Muscle layer of duodenum (tissue), 2 donors: ENCODE measurements at regions not wholly inside any gene's neighbourhood (a gene's known extent, or its start where the extent isn't known, plus 50 kb on each side); places are given as distances from the start of the nearest gene placed in this dataset.

Experiments used
- H3K27ac ChIP-seq: one replicate; pipeline ENCODE4 v1.7.0; 2013; ENCODE audit warnings: mild to moderate bottlenecking, low read length
- H3K27me3 ChIP-seq: one replicate; pipeline ENCODE4 v1.7.0; 2013; ENCODE audit warnings: low read depth, mild to moderate bottlenecking, control low read depth, low read length
- H3K36me3 ChIP-seq, 2 donors: one replicate each; pipeline ENCODE4 v1.7.0; 2013; ENCODE audit warnings: low read length in 2 of 2, control low read depth in 1 of 2, mild to moderate bottlenecking in 1 of 2; ENCODE audit not compliant: insufficient read depth in 2 of 2, control insufficient read depth in 1 of 2
- H3K4me1 ChIP-seq, 2 donors: one replicate each; pipeline ENCODE4 v1.7.0; 2013; ENCODE audit warnings: low read length in 2 of 2, mild to moderate bottlenecking in 2 of 2, control low read depth in 1 of 2, moderate library complexity in 1 of 2; ENCODE audit not compliant: insufficient read depth in 2 of 2, control insufficient read depth in 1 of 2
- H3K4me3 ChIP-seq, 2 donors: one replicate each; pipeline ENCODE4 v1.7.0; 2013; ENCODE audit warnings: low read length in 2 of 2, low read depth in 1 of 2, mild to moderate bottlenecking in 1 of 2
- H3K9me3 ChIP-seq, 2 donors: one replicate each; pipeline ENCODE4 v1.7.0; 2013; ENCODE audit warnings: low read length in 2 of 2, control low read depth in 1 of 2, mild to moderate bottlenecking in 1 of 2; ENCODE audit not compliant: control insufficient read depth in 1 of 2
- donor health status: healthy.

- no peaks in the 10 kb centered on the region for H3K9me3 ChIP-seq
- no peaks in the 10 kb centered on the region for H3K4me1 ChIP-seq
- no peak overlapping the region for H3K4me3 ChIP-seq
- no peak overlapping the region for H3K27ac ChIP-seq
- no peaks in the 10 kb centered on the region for H3K27me3 ChIP-seq
- H3K36me3 ChIP-seq = no peaks in the 10 kb centered on the region
Observed at GRCh38 chr9:82192211-82192610, 203.6 kb downstream of the SPATA31D1 start.

DNA sequence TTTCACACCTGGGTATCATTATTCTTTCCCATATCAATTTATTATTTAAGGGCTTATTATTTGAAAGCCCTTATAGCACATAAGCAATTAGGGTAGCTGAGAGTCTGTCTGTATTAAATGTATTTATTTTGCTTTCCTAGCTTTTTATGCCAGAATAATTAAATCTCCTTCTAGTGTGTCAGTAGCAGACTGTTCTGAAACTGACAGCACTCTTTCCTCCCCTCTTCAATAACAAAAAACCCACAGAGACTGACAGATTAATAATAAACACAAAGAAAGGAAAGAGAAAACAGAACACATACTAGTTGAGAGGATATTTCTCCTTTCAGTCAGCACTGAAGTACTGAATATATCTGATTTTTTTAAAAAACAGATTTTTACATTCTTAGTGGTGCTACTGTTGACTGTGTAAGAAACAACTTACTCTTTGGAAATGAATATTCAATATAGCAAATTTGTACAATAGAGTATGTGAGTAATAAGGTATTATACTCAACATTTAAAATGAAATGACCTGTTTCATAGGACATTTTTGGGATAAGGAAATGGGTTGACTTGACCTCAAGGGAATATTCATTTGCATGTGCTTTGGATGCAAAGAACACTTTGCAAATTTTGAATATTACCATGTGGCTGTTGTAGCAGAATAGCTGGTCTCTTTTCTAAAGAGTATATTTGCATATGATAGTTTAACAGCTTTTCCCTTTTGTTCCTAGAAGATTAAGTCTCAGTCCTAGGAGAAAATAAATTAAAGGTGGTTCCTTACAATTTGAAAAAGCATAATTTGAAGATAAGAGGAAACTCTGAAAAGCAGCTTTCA, 208.3 kb downstream of the SPATA31D1 start:
- H3K36me3 ChIP-seq = no peaks in the 10 kb centered on the region
- no peaks in the 10 kb centered on the region for H3K4me1 ChIP-seq
- no peak overlapping the region for H3K4me3 ChIP-seq

DNA sequence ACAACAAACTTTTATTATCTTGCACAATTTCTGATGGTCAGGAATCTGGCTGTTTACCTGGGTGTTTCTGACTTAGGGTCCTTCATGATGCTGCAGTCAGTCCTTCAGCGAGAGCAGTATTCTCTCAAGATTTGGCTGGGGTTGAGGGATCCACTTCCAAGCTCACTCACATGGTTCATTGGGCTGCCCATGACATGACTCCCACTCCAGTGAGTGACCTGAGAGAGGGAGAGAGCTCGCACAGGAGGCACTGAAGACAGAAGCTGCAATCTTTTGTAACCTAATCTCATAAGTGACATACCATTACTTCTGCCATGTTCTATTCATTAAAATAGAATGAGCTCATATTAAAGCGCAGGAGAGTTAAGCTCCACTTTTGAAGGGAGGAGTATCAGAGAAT, 212.6 kb downstream of the SPATA31D1 start:
- H3K4me3 ChIP-seq = no peak overlapping the region
- no peaks in the 10 kb centered on the region for H3K4me1 ChIP-seq
- H3K36me3 ChIP-seq = no peaks in the 10 kb centered on the region
- no peaks in the 10 kb centered on the region for H3K9me3 ChIP-seq
- H3K27me3 ChIP-seq = no peaks in the 10 kb centered on the region
- no peak overlapping the region for H3K27ac ChIP-seq

More for the DNA sequence above, 208.3 kb downstream of the SPATA31D1 start:
- H3K27ac ChIP-seq = no peak overlapping the region
- H3K9me3 ChIP-seq = no peaks in the 10 kb centered on the region
- no peaks in the 10 kb centered on the region for H3K27me3 ChIP-seq

- Histone ChIP-seq H3K27me3 (no peaks in the 10 kb centered on the region), H3K9me3 (no peaks in the 10 kb centered on the region), H3K36me3 (no peaks in the 10 kb centered on the region), H3K4me1 (no peaks in the 10 kb centered on the region), H3K27ac (no peak overlapping the region), H3K4me3 (no peak overlapping the region)
Observed at GRCh38 chr9:82202808-82203207, 214.2 kb downstream of the SPATA31D1 start.

DNA sequence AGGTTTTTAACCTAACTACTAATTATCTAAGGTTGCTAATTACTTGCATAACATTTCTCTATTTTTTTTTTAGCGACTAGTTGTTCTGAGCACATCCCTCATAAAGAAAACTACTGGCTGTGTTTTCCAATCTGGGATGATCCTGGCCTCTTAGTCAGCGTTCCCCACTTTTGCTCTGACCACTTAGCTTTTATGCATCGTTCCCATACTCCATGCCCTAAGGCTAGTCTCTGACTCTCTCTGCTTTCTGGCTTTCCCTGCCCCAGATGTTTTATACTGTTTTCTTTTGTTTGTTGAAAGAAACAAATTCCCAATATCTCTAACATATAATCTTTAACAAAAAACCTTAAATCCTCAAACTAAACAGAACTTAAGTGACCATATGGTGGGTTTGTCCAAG, 217.9 kb downstream of the SPATA31D1 start:
- Histone ChIP-seq H3K9me3 (no peaks in the 10 kb centered on the region), H3K4me3 (no peak overlapping the region), H3K4me1 (no peaks in the 10 kb centered on the region), H3K27me3 (no peaks in the 10 kb centered on the region), H3K36me3 (no peaks in the 10 kb centered on the region), H3K27ac (no peak overlapping the region)

DNA sequence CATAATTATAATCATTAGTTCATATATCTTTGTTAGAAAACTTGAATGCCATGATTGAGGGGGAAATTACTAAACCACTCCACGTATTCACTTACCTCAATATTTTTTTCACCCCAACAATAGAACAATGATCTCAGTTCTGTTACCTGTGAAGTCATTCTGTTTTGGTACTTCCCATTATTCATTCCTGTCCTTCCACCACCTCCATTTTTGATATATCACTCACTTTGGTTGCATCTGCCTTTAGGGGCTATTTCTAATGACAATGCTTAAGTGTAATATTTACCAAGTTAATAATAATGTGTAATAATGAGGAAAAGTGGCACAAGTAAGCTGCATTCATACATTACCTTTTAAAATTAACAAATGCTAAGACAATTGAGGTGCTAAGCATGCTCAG, 218.4 kb downstream of the SPATA31D1 start:
- Histone ChIP-seq H3K4me1 (no peaks in the 10 kb centered on the region), H3K27me3 (no peaks in the 10 kb centered on the region), H3K4me3 (no peak overlapping the region)

DNA sequence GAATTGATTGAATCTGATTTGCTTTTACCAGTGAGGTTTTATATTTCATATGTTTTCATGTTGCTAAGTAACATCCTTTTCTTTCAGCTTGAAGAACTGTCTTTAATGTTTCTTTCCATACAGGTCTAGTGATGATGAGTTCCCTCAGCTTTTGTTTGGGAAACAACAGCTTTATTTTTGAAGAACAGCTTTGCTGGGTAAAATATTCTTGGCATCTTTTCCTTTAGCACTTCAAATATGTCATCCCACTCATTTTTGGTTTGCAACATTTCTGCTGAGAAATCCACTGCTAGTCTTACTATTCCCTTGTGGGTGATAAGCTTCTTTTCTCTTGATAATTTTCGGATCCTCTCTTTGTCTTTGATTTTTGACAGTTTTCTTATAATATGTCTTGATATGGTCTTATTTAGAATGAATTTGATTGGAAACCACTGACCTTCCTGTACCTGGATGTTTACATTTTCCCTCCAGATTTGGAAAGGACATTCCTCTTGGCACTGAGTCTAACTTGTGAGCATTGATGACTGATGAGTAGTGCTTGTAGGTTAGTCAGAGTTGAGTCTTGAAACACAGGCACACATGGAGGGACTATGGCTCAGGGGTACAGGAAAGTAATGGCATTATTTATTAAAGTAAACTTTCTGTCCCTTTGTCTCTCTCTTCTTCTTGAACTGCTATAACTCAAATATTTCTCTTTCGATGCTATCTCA, 220.3 kb downstream of the SPATA31D1 start:
- Histone ChIP-seq H3K9me3 (no peaks in the 10 kb centered on the region), H3K4me3 (no peak overlapping the region), H3K27ac (no peak overlapping the region), H3K36me3 (no peaks in the 10 kb centered on the region), H3K27me3 (no peaks in the 10 kb centered on the region), H3K4me1 (no peaks in the 10 kb centered on the region)

More for the DNA sequence above, 218.4 kb downstream of the SPATA31D1 start:
- no peaks in the 10 kb centered on the region for H3K9me3 ChIP-seq
- H3K27ac ChIP-seq = no peak overlapping the region
- H3K36me3 ChIP-seq = no peaks in the 10 kb centered on the region

DNA sequence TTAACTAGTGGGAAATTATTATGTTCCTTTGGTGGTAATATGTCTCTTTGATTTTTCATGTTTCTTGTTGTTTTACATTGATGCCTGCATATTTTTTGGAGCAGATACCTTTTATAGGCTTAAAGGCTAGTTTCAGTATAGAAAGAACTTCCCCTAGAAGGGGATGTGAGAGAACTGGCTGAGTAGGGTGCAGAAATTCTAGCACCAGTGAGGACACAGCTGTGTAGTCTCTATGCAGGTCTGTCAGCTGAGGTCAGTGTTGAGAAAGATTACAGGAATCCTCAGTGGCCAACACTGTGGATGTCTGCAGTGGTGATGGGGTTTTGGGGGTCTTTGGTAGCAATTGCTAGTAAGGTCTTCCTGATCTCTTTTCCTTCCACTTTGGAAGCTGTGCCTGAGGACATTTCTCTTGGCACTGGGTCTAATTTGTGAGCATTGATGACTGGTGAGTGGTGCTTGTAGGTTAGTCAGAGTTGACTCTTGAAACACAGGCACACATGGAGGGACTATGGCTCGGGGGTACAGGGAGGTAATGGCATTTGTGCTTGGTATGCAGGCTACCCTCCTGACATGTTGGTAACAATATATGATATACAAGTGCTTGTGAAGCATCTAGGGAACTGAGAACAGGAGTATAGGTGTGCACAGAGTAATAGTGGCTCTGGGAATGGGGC, 221.4 kb downstream of the SPATA31D1 start:
- no peak overlapping the region for H3K27ac ChIP-seq
- H3K27me3 ChIP-seq = no peaks in the 10 kb centered on the region
- no peak overlapping the region for H3K4me3 ChIP-seq
- H3K4me1 ChIP-seq = no peaks in the 10 kb centered on the region
- no peaks in the 10 kb centered on the region for H3K9me3 ChIP-seq
- H3K36me3 ChIP-seq = no peaks in the 10 kb centered on the region

DNA sequence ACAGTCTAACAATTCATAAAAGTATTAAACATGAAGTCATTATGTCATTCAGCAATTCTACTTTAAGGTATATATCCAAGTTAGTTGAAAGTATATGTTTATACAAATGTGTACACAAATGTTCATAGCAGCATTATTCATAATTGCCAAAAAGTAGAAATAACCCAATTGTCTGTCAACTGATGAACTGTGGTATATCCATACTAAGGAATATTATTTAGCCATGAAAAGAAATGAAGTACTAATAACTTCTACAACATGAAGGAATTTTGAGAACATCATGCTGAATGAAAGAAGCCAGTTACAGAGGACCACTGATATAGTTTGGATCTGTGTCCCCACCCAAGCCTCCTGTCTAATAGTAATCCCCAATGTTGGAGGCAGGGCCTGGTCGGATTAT, 224.3 kb downstream of the SPATA31D1 start:
- Histone ChIP-seq H3K4me1 (no peaks in the 10 kb centered on the region), H3K4me3 (no peak overlapping the region), H3K27me3 (no peaks in the 10 kb centered on the region), H3K9me3 (no peaks in the 10 kb centered on the region), H3K27ac (no peak overlapping the region), H3K36me3 (no peaks in the 10 kb centered on the region)

- no peak overlapping the region for H3K27ac ChIP-seq
- no peaks in the 10 kb centered on the region for H3K27me3 ChIP-seq
- no peak overlapping the region for H3K4me3 ChIP-seq
- H3K9me3 ChIP-seq = no peaks in the 10 kb centered on the region
- no peaks in the 10 kb centered on the region for H3K4me1 ChIP-seq
- no peaks in the 10 kb centered on the region for H3K36me3 ChIP-seq
Observed at GRCh38 chr9:82216435-82216834, 227.9 kb downstream of the SPATA31D1 start.

DNA sequence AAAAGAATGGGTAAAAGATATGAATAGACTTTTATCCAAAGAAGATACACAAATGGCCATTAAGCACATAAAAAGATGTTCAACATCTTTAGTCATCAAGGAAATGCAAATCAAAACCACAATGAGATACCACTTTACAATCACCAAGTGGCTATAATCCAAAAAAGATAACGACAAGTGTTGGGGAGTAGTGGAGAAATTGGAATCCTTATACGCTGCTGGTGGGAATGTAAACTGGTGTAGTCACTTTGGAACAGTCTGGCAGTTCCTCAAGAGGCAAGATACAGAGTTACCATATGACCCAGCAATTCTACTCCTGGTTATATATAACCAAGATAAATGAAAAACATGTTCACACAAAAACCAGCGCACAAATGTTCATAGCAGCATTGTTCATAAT, 234.9 kb downstream of the SPATA31D1 start:
- Histone ChIP-seq H3K4me3 (no peak overlapping the region), H3K27me3 (no peaks in the 10 kb centered on the region), H3K27ac (no peak overlapping the region), H3K4me1 (no peaks in the 10 kb centered on the region), H3K36me3 (no peaks in the 10 kb centered on the region), H3K9me3 (no peaks in the 10 kb centered on the region)
